Activated T-helper 17 cell treated with anti-CD3 and anti-CD28 coated beads, Interleukin-2, amount 50 U/mL, for 72 hours (primary cell): ENCODE measurements at regions not wholly inside any gene's neighbourhood (a gene's known extent, or its start where the extent isn't known, plus 50 kb on each side); places are given as distances from the start of the nearest gene placed in this dataset.

ENCODE experiments used
- ATAC-seq: fragments of 150-1000 bp; cut with Tn5 transposase; replicated peaks from 2 replicates; pipeline ENCODE4 v1.10.0; 2021; ENCODE audit warnings: mild to moderate bottlenecking, moderate library complexity
- H3K27ac Mint-ChIP-seq: one replicate; pipeline ENCODE4 v1.8.0; 2022; ENCODE audit warnings: mixed read lengths
- H3K27me3 Mint-ChIP-seq: one replicate; pipeline ENCODE4 v1.8.0; 2022; ENCODE audit warnings: mixed read lengths
- H3K36me3 Mint-ChIP-seq: one replicate; pipeline ENCODE4 v1.8.0; 2022; ENCODE audit warnings: low read depth, mild to moderate bottlenecking, mixed read lengths
- H3K4me1 Mint-ChIP-seq: one replicate; pipeline ENCODE4 v1.8.0; 2022; ENCODE audit warnings: mixed read lengths
- H3K4me3 Mint-ChIP-seq: one replicate; pipeline ENCODE4 v1.8.0; 2022; ENCODE audit warnings: mild to moderate bottlenecking, mixed read lengths
- H3K9me3 Mint-ChIP-seq: one replicate; pipeline ENCODE4 v1.8.0; 2022; ENCODE audit warnings: mixed read lengths

- peaks cover 5% of the 10 kb centered on the region for H3K4me1 Mint-ChIP-seq
- no peaks in the 10 kb centered on the region for H3K9me3 Mint-ChIP-seq
- H3K27ac Mint-ChIP-seq = no peak overlapping the region
- H3K4me3 Mint-ChIP-seq = no peak overlapping the region
- no peaks in the 10 kb centered on the region for H3K36me3 Mint-ChIP-seq
- ATAC-seq = no peak
- peaks cover 44% of the 10 kb centered on the region for H3K27me3 Mint-ChIP-seq
Measured at GRCh38 chr5:1704266-1704665, 95.4 kb downstream of the MRPL36 start.

DNA sequence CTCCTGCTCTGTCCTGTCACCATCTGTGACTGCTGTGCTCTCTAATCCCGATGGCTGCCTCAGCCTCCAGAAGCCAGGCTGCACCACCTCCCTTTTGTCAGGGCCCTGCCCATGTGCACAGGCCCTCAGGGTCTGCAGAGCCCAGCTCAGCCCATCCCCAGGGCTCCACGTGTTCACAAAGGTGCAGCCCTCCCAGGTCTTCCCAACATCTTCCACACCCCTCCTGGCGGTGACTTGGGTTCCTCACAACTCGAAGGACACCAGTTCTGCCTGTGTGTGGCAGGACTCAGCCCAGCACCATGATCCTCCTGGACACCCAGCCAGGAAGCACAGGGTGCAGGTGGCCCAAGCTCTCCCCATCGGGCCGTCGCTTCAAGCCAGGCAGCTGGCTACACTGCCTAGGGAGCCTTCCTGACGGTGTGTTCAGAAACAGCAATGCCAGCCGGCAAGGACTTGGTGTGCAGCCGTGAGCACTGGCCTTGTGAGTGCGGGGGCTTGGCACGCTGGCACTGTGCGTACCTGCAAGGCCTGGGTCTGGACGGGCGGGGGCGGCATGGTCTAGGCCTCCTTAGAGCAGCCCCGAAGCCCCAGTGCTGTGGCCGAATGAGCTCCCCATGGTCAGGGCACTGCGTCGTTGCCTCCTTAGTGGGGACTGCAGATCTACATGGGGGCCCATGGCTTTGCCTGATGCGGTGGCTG, 96.1 kb downstream of the MRPL36 start:
- Mint-ChIP-seq H3K36me3 (no peaks in the 10 kb centered on the region), H3K27me3 (peaks cover 38% of the 10 kb centered on the region), H3K9me3 (no peaks in the 10 kb centered on the region), H3K4me1 (no peaks in the 10 kb centered on the region), H3K4me3 (no peak overlapping the region), H3K27ac (no peak overlapping the region)
- ATAC-seq = no peak

GRCh38 chr5:1702318-1702717, 97.3 kb downstream of the MRPL36 start:
- no peak overlapping the region for H3K27ac Mint-ChIP-seq
- H3K4me3 Mint-ChIP-seq = no peak overlapping the region
- no peak for ATAC-seq
- H3K9me3 Mint-ChIP-seq = no peaks in the 10 kb centered on the region
- peaks cover 38% of the 10 kb centered on the region for H3K27me3 Mint-ChIP-seq
- no peaks in the 10 kb centered on the region for H3K4me1 Mint-ChIP-seq
- no peaks in the 10 kb centered on the region for H3K36me3 Mint-ChIP-seq

DNA sequence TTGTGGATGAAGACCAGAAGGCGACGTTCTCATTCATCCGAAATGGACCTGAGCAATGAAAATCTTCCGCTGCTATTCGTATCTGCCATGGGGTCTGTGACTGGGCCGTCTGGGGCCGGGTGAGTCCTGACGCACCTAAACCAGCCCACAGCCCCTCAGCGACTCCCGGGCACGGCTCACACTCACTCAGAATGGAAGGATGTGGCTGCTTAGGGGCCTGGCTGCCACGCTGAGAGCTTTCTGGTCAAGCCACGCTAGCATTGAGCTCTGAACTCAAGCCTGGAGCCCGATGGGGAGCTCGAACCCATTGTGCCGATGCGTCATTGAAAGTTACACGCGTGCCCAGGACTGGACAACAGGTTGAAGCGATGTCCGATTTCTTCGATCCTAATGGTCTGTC, 97.8 kb downstream of the MRPL36 start:
- no peaks in the 10 kb centered on the region for H3K4me1 Mint-ChIP-seq
- H3K27me3 Mint-ChIP-seq = peaks cover 35% of the 10 kb centered on the region
- H3K36me3 Mint-ChIP-seq = no peaks in the 10 kb centered on the region
- H3K4me3 Mint-ChIP-seq = no peak overlapping the region
- H3K9me3 Mint-ChIP-seq = no peaks in the 10 kb centered on the region
- no peak for ATAC-seq
- H3K27ac Mint-ChIP-seq = no peak overlapping the region

DNA sequence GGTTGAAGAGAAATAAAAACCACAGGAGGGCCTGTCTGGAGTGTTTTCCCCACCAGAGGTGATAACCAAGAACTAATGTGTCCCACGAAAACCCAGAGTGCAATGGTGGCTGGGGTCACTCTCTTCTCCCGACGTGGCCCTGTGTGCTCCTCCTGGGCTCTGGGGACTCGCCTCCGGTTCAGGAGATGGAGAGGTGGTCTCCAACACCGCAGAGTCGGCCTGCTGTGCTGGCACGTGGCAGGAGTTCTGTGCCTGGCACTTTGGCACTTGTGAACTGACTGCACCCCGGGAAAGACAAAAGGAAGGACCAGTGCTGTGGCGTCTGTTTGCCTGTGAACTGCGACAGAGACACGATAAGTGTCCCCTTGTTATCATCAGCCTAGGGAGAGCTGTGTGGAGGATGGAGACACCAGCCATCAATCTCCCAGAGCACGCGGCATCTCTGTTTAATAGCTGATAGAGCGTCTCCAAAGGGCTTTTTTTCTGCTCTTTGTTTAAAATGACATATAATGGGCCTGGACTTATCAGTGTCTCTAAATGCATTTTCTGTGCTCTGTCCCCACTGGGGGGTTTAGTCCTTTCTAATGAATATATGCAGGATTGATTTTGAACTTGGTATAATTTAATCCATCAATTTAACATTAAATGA, 98.3 kb downstream of the MRPL36 start:
- H3K36me3 Mint-ChIP-seq = no peaks in the 10 kb centered on the region
- no peak overlapping the region for H3K27ac Mint-ChIP-seq
- H3K4me1 Mint-ChIP-seq = no peaks in the 10 kb centered on the region
- ATAC-seq = no peak
- no peaks in the 10 kb centered on the region for H3K9me3 Mint-ChIP-seq
- H3K4me3 Mint-ChIP-seq = no peak overlapping the region
- peaks cover 34% of the 10 kb centered on the region for H3K27me3 Mint-ChIP-seq

GRCh38 chr5:1699394-1699793, 100.2 kb downstream of the MRPL36 start:
- no peak for ATAC-seq
- H3K9me3 Mint-ChIP-seq = no peaks in the 10 kb centered on the region
- H3K27ac Mint-ChIP-seq = no peak overlapping the region
- H3K4me3 Mint-ChIP-seq = no peak overlapping the region
- H3K36me3 Mint-ChIP-seq = no peaks in the 10 kb centered on the region
- H3K27me3 Mint-ChIP-seq = peaks cover 29% of the 10 kb centered on the region
- no peaks in the 10 kb centered on the region for H3K4me1 Mint-ChIP-seq

GRCh38 chr5:1698589-1699316, 100.9 kb downstream of the MRPL36 start:
- no peaks in the 10 kb centered on the region for H3K4me1 Mint-ChIP-seq
- no peak overlapping the region for H3K4me3 Mint-ChIP-seq
- no peaks in the 10 kb centered on the region for H3K9me3 Mint-ChIP-seq
- H3K27me3 Mint-ChIP-seq = peaks cover 33% of the 10 kb centered on the region
- H3K36me3 Mint-ChIP-seq = no peaks in the 10 kb centered on the region
- ATAC-seq = peak; percentile 40
- H3K27ac Mint-ChIP-seq = no peak overlapping the region

- Mint-ChIP-seq H3K4me3 (no peak overlapping the region), H3K9me3 (peaks cover 10% of the 10 kb centered on the region), H3K27ac (no peak overlapping the region), H3K27me3 (peaks cover 27% of the 10 kb centered on the region), H3K4me1 (no peaks in the 10 kb centered on the region), H3K36me3 (no peaks in the 10 kb centered on the region)
- no peak for ATAC-seq
Measured at GRCh38 chr5:1692381-1692780, 107.3 kb downstream of the MRPL36 start.

DNA sequence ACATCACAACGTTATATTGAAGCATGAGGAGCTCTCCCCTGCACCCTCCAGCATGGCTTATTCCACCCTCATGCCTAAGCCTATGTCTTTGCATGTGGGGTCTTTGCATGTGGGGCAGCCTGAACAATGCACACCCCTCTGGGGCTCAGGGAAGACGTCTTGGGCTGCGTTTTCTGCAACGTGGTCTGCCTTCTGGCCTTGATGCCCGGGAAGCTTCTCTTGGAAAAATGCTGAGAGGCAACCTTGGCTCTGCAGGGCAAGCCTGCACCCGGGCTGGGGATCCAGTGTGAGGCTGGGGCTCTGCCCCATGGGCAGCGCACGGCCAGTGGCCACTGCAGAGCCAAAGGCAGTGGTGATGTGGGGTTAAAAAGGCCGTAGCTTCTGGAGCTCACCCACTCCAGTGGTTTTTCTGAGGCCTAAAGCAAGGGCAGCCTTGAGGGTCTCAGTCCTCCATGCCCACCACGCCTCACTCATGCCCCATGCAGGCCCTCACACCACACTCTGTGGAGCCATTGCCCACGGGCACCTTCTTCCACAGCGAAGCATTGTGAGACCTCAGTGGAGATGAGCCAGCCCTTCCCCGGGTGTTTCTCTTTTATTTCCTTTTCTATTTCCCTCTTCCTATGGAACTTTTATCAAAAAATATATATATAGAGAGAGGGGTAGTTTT, 112.2 kb downstream of the MRPL36 start:
- Mint-ChIP-seq H3K9me3 (peaks cover 10% of the 10 kb centered on the region), H3K27me3 (peaks cover 26% of the 10 kb centered on the region), H3K27ac (no peak overlapping the region), H3K4me1 (no peaks in the 10 kb centered on the region), H3K4me3 (no peak overlapping the region), H3K36me3 (no peaks in the 10 kb centered on the region)
- ATAC-seq = no peak

GRCh38 chr5:1686016-1686802, 113.4 kb downstream of the MRPL36 start:
- Mint-ChIP-seq H3K27ac (no peak overlapping the region), H3K9me3 (peaks cover 10% of the 10 kb centered on the region), H3K4me1 (no peaks in the 10 kb centered on the region), H3K27me3 (peaks cover 22% of the 10 kb centered on the region), H3K4me3 (no peak overlapping the region), H3K36me3 (no peaks in the 10 kb centered on the region)
- no peak for ATAC-seq

DNA sequence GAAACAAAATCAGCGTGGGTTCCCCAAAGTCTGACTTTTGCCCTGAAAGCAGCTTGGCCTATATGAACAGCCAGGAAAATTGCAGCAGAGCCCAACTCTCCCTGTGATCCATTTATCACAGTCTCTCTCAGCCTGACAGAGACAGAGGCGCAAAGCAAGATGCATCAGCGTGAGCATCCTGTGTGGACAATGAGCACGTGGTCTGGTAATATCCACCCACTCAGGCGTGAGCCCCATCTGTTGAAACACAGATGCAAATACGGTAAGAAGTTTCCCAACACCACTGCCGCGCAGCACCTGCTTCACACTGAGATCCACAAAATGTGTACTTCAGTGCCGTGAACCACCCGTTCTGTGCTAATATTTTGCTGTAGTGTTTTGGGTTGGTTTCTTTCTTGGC, 114.6 kb downstream of the MRPL36 start:
- H3K27ac Mint-ChIP-seq = no peak overlapping the region

GRCh38 chr5:1681955-1682354, 117.7 kb downstream of the MRPL36 start:
- no peak overlapping the region for H3K4me3 Mint-ChIP-seq
- no peak overlapping the region for H3K27ac Mint-ChIP-seq
- H3K4me1 Mint-ChIP-seq = no peaks in the 10 kb centered on the region
- peaks cover 43% of the 10 kb centered on the region for H3K27me3 Mint-ChIP-seq
- H3K36me3 Mint-ChIP-seq = no peaks in the 10 kb centered on the region
- peaks cover 7% of the 10 kb centered on the region for H3K9me3 Mint-ChIP-seq
- ATAC-seq = no peak

More for the DNA sequence above, 114.6 kb downstream of the MRPL36 start:
- no peak for ATAC-seq
- H3K4me1 Mint-ChIP-seq = no peaks in the 10 kb centered on the region
- H3K9me3 Mint-ChIP-seq = peaks cover 10% of the 10 kb centered on the region
- H3K36me3 Mint-ChIP-seq = no peaks in the 10 kb centered on the region
- no peak overlapping the region for H3K4me3 Mint-ChIP-seq
- peaks cover 32% of the 10 kb centered on the region for H3K27me3 Mint-ChIP-seq

DNA sequence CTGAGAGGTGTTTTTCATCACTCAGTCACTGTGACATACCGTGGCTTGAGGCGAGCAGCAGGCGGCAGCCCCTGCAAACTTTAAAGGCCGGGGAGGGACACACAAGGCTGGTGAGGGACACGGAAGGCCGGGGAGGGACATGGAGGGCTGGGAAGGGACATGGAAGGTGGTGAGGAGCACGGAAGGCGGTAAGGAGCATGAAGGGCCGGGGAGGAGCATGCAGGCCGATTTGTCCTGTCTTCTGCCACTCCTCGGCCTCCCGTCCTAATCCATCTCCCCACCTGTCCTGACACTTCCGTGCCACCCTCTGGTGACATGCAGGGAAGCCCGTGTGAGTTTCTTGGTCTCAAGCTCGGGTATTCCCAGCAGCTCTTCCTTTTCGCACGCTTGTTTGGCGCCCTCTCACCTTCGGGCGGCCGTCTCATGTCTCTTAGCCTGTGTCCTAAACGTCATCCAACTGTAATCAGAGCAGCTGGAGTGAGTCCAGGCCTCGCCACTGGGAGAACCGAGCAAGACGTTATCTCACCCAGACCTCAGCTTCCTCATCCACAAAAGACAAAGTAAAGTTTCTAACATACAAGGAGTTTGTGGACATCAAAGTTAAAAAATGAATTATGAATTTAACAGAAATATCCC, 126.5 kb downstream of the MRPL36 start:
- no peaks in the 10 kb centered on the region for H3K36me3 Mint-ChIP-seq
- no peak for ATAC-seq
- H3K27ac Mint-ChIP-seq = no peak overlapping the region
- no peak overlapping the region for H3K4me3 Mint-ChIP-seq
- peaks cover 45% of the 10 kb centered on the region for H3K27me3 Mint-ChIP-seq
- H3K4me1 Mint-ChIP-seq = peaks cover 4% of the 10 kb centered on the region
- H3K9me3 Mint-ChIP-seq = no peaks in the 10 kb centered on the region

GRCh38 chr5:1672396-1672795, 127.2 kb downstream of the MRPL36 start:
- H3K4me3 Mint-ChIP-seq = no peak overlapping the region
- no peak overlapping the region for H3K27ac Mint-ChIP-seq
- no peak for ATAC-seq
- H3K9me3 Mint-ChIP-seq = no peaks in the 10 kb centered on the region
- peaks cover 44% of the 10 kb centered on the region for H3K27me3 Mint-ChIP-seq
- no peaks in the 10 kb centered on the region for H3K36me3 Mint-ChIP-seq
- peaks cover 4% of the 10 kb centered on the region for H3K4me1 Mint-ChIP-seq
